Astrocyte (in vitro differentiated cells and primary cell): ENCODE measurements at regions not wholly inside any gene's neighbourhood (a gene's known extent, or its start where the extent isn't known, plus 50 kb on each side); places are given as distances from the start of the nearest gene placed in this dataset.
"Not testable (repeated sequence)": the region's sequence is repeated elsewhere in the genome, so short reads cannot be mapped to it uniquely, and the experiment has no call there.

Experiments
- EZH2 ChIP-seq: IDR thresholded peaks from 2 replicates; pipeline ENCODE4 v1.6.1; 2012; ENCODE audit warnings: mild to moderate bottlenecking, low read length, inconsistent platforms; ENCODE audit not compliant: insufficient read depth
- TF ChIP-seq, protein P1 (sequence below): IDR thresholded peaks from 2 replicates; pipeline ENCODE4 v1.5.1; 2011; ENCODE audit warnings: low read depth, mild to moderate bottlenecking, inconsistent platforms, low read length, moderate library complexity; ENCODE audit not compliant: insufficient read depth

DNA sequence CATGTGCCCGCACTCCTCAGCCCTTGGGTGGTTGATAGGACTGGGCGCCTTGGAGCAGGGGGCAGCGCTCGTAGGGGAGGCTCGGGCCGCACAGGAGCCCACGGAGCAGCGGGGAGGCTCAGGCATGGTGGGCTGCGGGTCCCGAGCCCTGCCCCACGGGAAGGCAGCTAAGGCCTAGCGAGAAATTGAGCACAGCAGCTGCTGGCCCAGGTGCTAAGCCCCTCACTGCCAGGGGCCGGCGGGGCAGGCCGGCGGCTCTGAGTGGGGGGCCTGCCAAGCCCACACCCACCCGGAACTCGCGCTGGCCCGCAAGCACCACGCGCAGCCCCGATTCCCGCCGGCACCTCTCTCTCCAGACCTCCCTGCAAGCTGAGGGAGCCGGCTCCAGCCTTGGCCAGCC, 86.7 kb upstream of the CDCA7L start:
- TF ChIP-seq, protein P1, sequence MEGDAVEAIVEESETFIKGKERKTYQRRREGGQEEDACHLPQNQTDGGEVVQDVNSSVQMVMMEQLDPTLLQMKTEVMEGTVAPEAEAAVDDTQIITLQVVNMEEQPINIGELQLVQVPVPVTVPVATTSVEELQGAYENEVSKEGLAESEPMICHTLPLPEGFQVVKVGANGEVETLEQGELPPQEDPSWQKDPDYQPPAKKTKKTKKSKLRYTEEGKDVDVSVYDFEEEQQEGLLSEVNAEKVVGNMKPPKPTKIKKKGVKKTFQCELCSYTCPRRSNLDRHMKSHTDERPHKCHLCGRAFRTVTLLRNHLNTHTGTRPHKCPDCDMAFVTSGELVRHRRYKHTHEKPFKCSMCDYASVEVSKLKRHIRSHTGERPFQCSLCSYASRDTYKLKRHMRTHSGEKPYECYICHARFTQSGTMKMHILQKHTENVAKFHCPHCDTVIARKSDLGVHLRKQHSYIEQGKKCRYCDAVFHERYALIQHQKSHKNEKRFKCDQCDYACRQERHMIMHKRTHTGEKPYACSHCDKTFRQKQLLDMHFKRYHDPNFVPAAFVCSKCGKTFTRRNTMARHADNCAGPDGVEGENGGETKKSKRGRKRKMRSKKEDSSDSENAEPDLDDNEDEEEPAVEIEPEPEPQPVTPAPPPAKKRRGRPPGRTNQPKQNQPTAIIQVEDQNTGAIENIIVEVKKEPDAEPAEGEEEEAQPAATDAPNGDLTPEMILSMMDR, result not testable (repeated sequence)
- not testable (repeated sequence) for TF ChIP-seq EZH2
